ENCODE measurements at regions not wholly inside any gene's neighbourhood (a gene's known extent, or its start where the extent isn't known, plus 50 kb on each side); places are given as distances from the start of the nearest gene placed in this dataset.

DNA sequence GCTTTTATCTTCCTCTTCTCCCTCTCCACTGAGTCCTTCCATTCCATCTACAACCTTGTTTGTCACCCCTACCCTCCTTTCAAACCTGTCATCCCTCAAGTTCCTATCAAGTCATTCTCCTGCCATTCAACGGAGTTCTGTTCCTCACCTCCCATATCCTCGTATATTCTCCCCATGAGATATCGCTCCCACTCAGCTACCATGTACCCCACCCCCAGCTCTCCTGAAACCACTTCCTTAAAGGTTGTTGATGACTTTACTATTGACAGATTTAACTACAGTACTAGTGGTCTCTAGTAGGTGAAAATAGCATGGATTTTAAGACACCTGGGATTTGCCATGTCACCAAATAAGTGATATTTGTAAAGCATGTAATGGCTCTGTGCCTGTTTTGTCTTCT is 107.4 kb upstream of the BARHL2 start:
- TF ChIP-seq EZH2 (IDR thresholded peaks at IDR 0.05; ENCODE audit: borderline replicate concordance, low read depth, low read length, severe bottlenecking) (no peak), POLR2A (IDR thresholded peaks at IDR 0.05; ENCODE audit: low read depth, low read length) (no peak), POLR2AphosphoS5 (IDR thresholded peaks at IDR 0.05; ENCODE audit: insufficient read depth, low read depth, low read length) (no peak), MYC (IDR thresholded peaks at IDR 0.05; ENCODE audit: low read depth, low read length) (no peak), FOS (IDR thresholded peaks at IDR 0.05; ENCODE audit: borderline replicate concordance, insufficient read depth, low read length) (no peak), JUN (IDR thresholded peaks at IDR 0.05; ENCODE audit: borderline replicate concordance, insufficient read depth, insufficient read length, low read depth) (no peak)
- TF ChIP-seq, protein P1, sequence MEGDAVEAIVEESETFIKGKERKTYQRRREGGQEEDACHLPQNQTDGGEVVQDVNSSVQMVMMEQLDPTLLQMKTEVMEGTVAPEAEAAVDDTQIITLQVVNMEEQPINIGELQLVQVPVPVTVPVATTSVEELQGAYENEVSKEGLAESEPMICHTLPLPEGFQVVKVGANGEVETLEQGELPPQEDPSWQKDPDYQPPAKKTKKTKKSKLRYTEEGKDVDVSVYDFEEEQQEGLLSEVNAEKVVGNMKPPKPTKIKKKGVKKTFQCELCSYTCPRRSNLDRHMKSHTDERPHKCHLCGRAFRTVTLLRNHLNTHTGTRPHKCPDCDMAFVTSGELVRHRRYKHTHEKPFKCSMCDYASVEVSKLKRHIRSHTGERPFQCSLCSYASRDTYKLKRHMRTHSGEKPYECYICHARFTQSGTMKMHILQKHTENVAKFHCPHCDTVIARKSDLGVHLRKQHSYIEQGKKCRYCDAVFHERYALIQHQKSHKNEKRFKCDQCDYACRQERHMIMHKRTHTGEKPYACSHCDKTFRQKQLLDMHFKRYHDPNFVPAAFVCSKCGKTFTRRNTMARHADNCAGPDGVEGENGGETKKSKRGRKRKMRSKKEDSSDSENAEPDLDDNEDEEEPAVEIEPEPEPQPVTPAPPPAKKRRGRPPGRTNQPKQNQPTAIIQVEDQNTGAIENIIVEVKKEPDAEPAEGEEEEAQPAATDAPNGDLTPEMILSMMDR (IDR thresholded peaks at IDR 0.05; ENCODE audit: extremely low read depth in 1 of 2, insufficient read depth in 1 of 2, low read depth in 1 of 2, low read length in 2 of 2), result no peak
- TF ChIP-seq, protein P2, sequence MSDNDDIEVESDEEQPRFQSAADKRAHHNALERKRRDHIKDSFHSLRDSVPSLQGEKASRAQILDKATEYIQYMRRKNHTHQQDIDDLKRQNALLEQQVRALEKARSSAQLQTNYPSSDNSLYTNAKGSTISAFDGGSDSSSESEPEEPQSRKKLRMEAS (IDR thresholded peaks at IDR 0.05; ENCODE audit: insufficient read depth, insufficient read length), result no peak
